HEK293 (cell line): ENCODE measurements at regions not wholly inside any gene's neighbourhood (a gene's known extent, or its start where the extent isn't known, plus 50 kb on each side); places are given as distances from the start of the nearest gene placed in this dataset.

Experiments
- CTCF ChIP-seq: fragments of 450-650 bp; formaldehyde crosslinking; IDR thresholded peaks from 2 replicates; pipeline ENCODE4 v1.5.1; 2016; ENCODE audit warnings: missing biosample characterization, missing genetic modification characterization
- PRDM10 ChIP-seq: fragments of 450-650 bp; formaldehyde crosslinking; IDR thresholded peaks from 2 replicates; pipeline ENCODE4 v1.5.1; 2016; ENCODE audit warnings: missing biosample characterization, missing genetic modification characterization
- TSHZ1 ChIP-seq: fragments of 450-650 bp; formaldehyde crosslinking; IDR thresholded peaks from 2 replicates; pipeline ENCODE4 v1.5.1; 2016; ENCODE audit warnings: missing biosample characterization, missing genetic modification characterization, borderline replicate concordance
- ZBTB1 ChIP-seq: fragments of 450-650 bp; formaldehyde crosslinking; IDR thresholded peaks from 2 replicates; pipeline ENCODE4 v1.5.1; 2016; ENCODE audit warnings: missing biosample characterization, missing genetic modification characterization
- ZNF133 ChIP-seq: fragments of 450-650 bp; formaldehyde crosslinking; IDR thresholded peaks from 2 replicates; pipeline ENCODE4 v1.5.1; 2016; ENCODE audit warnings: missing biosample characterization, missing genetic modification characterization
- ZNF274 ChIP-seq, 2 experiments: fragments of 200-500 bp in 1 of 2; fragments of 450-650 bp in 1 of 2; sonication (Bioruptor generic) in 1 of 2; formaldehyde crosslinking in 1 of 2; IDR thresholded peaks; 2 replicates each; pipeline versions ENCODE4 v1.5.1 to v1.6.1; 2014 to 2016; ENCODE audit warnings: borderline replicate concordance in 1 of 2, inconsistent platforms in 1 of 2, low read length in 1 of 2, missing biosample characterization in 1 of 2, missing genetic modification characterization in 1 of 2
- ZNF513 ChIP-seq: fragments of 450-650 bp; IDR thresholded peaks from 2 replicates; pipeline ENCODE4 v1.5.1; 2018; ENCODE audit warnings: missing biosample characterization, missing genetic modification characterization
- ZNF701 ChIP-seq: fragments of 450-650 bp; formaldehyde crosslinking; IDR thresholded peaks from 2 replicates; pipeline ENCODE4 v1.5.1; 2016; ENCODE audit warnings: missing biosample characterization, missing genetic modification characterization

- TF ChIP-seq ZNF133 (tag by site-specific recombination) (no peak), CTCF (tag by site-specific recombination) (no peak), ZBTB1 (tag by site-specific recombination) (no peak), ZNF274 (IDR thresholded peaks at IDR 0.05; ENCODE audit: low read length) (no peak), ZNF274 (tag by site-specific recombination; IDR thresholded peaks at IDR 0.05; ENCODE audit: borderline replicate concordance) (no peak), ZNF513 (tag by site-specific recombination) (no peak), PRDM10 (tag by site-specific recombination) (no peak), ZNF701 (tag by site-specific recombination) (no peak), TSHZ1 (no peak)
Measured at GRCh38 chr12:64992641-64993040, 128.5 kb downstream of the WIF1 start.
